PC-9 (cell line): ENCODE measurements at regions not wholly inside any gene's neighbourhood (a gene's known extent, or its start where the extent isn't known, plus 50 kb on each side); places are given as distances from the start of the nearest gene placed in this dataset.

ENCODE experiments used
- BruUV-seq: library from RNA; stranded (reverse); fragments of 400-500 nt; replicated peaks from 2 replicates; lab custom pipeline; 2021; lab: Mats Ljungman, UMichigan
- CTCF ChIA-PET: fragments of 300-600 bp; sonication (Branson Sonifier 250); formaldehyde crosslinking; loops from one replicate; lab custom pipeline; 2022; ENCODE audit warnings: antibody characterized with exemption; lab: Charles Lee
- POLR2A ChIA-PET: fragments of 300-600 bp; sonication (Branson Sonifier 250); formaldehyde crosslinking; loops from one replicate; lab custom pipeline; 2022; ENCODE audit warnings: antibody characterized with exemption; ENCODE audit not compliant: unreplicated experiment; lab: Charles Lee
- DNase-seq, 2 experiments: peaks; one replicate each; pipeline versions ENCODE4 v3.0.0 to v3.0.0-alpha.2; 2015 to 2022; ENCODE audit warnings: mixed read lengths in 1 of 2
- H2AFZ ChIP-seq: fragments of 200-600 bp; sonication (generic); 2 replicates; pipeline ENCODE4 v1.8.1; 2017; ENCODE audit warnings: antibody characterized with exemption
- H3F3A ChIP-seq: fragments of 200-600 bp; sonication (generic); 2 replicates; pipeline ENCODE4 v1.8.1; 2017; ENCODE audit warnings: antibody characterized with exemption, mild to moderate bottlenecking, low read depth; ENCODE audit not compliant: insufficient read depth
- H3K27ac ChIP-seq: fragments of 200-600 bp; sonication (generic); 2 replicates; pipeline ENCODE4 v1.6.1; 2016; ENCODE audit warnings: mixed run types
- H3K27me3 ChIP-seq: fragments of 200-600 bp; sonication (generic); 2 replicates; pipeline ENCODE4 v1.6.1; 2016; ENCODE audit warnings: low read depth, mixed run types; ENCODE audit not compliant: insufficient read depth
- H3K36me3 ChIP-seq: fragments of 200-600 bp; sonication (generic); 2 replicates; pipeline ENCODE4 v1.6.1; 2016; ENCODE audit warnings: low read depth, mixed run types
- H3K4me1 ChIP-seq: fragments of 200-600 bp; sonication (generic); replicated peaks from 2 replicates; pipeline ENCODE4 v1.6.1; 2016; ENCODE audit warnings: mixed run types; ENCODE audit not compliant: insufficient read depth
- H3K4me2 ChIP-seq: fragments of 200-600 bp; sonication (generic); 2 replicates; pipeline ENCODE4 v1.6.1; 2017; ENCODE audit warnings: mixed run types
- H3K4me3 ChIP-seq: fragments of 200-600 bp; sonication (generic); 2 replicates; pipeline ENCODE4 v1.6.1; 2016; ENCODE audit warnings: mixed run types
- H3K79me2 ChIP-seq: fragments of 200-600 bp; sonication (generic); 2 replicates; pipeline ENCODE4 v1.6.1; 2017; ENCODE audit warnings: low read depth, mixed run types
- H3K9me2 ChIP-seq: fragments of 200-600 bp; sonication (generic); 2 replicates; pipeline ENCODE4 v1.8.1; 2017; ENCODE audit warnings: mild to moderate bottlenecking; ENCODE audit not compliant: insufficient read depth
- H3K9me3 ChIP-seq: fragments of 200-600 bp; sonication (generic); 2 replicates; pipeline ENCODE4 v1.8.1; 2016; ENCODE audit warnings: low read depth; ENCODE audit not compliant: insufficient read depth
- H4K20me1 ChIP-seq: fragments of 200-600 bp; sonication (generic); 2 replicates; pipeline ENCODE4 v1.8.1; 2017; ENCODE audit not compliant: insufficient read depth
- CTCF ChIP-seq: fragments of 200-600 bp; sonication (generic); conservative IDR thresholded peaks from 2 replicates; pipeline ENCODE4 v1.6.1; 2017; ENCODE audit warnings: mixed run types, antibody characterized with exemption, mild to moderate bottlenecking, moderate library complexity
- EZH2 ChIP-seq: fragments of 200-600 bp; sonication (generic); IDR thresholded peaks from 2 replicates; pipeline ENCODE4 v1.8.0; 2017; ENCODE audit warnings: antibody characterized with exemption, low read depth
- intact Hi-C: fragments of 100-400 bp; cut with micrococcal nuclease; formaldehyde crosslinking; loops from one replicate; pipeline ENCODE4 v1.10.0; 2022; ENCODE audit not compliant: unreplicated experiment

GRCh38 chr1:170254371-170254770 lies 108.6 kb downstream of the NTMT2 start:
- no TSS peak for BruUV-seq
- H3K4me2 ChIP-seq: no peak overlapping the region
- H3K27ac ChIP-seq: no peak overlapping the region
- no peaks in the 10 kb centered on the region for H3K9me2 ChIP-seq
- no peak overlapping the region for H2AFZ ChIP-seq
- H3K4me3 ChIP-seq: no peak overlapping the region
- no peaks in the 10 kb centered on the region for H4K20me1 ChIP-seq
- H3K27me3 ChIP-seq: no peaks in the 10 kb centered on the region
- ChIA-PET POLR2A (no interaction called here), CTCF (no interaction called here)
- no peaks in the 10 kb centered on the region for H3F3A ChIP-seq
- intact Hi-C loops: no loop called here
- no peaks in the 10 kb centered on the region for H3K36me3 ChIP-seq
- H3K9me3 ChIP-seq: no peaks in the 10 kb centered on the region
- DNase-seq: no peak
- no peaks in the 10 kb centered on the region for H3K79me2 ChIP-seq
- H3K4me1 ChIP-seq: no peaks in the 10 kb centered on the region
- TF ChIP-seq EZH2: no peak
- no peak for TF ChIP-seq CTCF

DNA sequence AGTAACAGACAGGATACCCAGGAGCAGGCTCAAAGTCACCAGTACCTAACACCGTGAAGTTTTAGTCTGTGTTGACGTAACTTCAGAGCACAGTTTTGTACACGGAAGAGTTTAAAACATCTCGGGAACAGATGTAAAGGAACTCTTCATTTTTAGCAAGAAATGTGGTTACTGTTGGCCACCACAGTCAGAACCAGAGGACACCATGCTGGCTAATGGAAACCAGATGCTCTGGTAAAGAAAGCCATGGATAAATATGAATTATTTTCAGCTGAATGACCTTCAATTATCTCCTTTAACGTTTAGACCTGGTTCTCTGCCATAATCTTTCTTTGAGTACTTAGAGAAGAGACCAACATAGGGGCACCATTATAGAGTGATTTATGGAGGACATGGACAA lies 115.9 kb downstream of the NTMT2 start:
- no TSS peak for BruUV-seq
- Histone ChIP-seq H4K20me1 (no peaks in the 10 kb centered on the region), H3K79me2 (no peaks in the 10 kb centered on the region), H3K4me1 (no peaks in the 10 kb centered on the region), H3K27ac (no peak overlapping the region), H3K9me2 (no peaks in the 10 kb centered on the region), H3K36me3 (no peaks in the 10 kb centered on the region), H3K27me3 (no peaks in the 10 kb centered on the region), H2AFZ (no peak overlapping the region), H3K4me2 (no peak overlapping the region), H3F3A (no peaks in the 10 kb centered on the region), H3K4me3 (no peak overlapping the region), H3K9me3 (no peaks in the 10 kb centered on the region)
- no peak for TF ChIP-seq EZH2
- TF ChIP-seq CTCF: no peak
- CTCF ChIA-PET: no interaction called here
- no peak for DNase-seq
- intact Hi-C loops: no loop called here
- POLR2A ChIA-PET: no interaction called here

DNA sequence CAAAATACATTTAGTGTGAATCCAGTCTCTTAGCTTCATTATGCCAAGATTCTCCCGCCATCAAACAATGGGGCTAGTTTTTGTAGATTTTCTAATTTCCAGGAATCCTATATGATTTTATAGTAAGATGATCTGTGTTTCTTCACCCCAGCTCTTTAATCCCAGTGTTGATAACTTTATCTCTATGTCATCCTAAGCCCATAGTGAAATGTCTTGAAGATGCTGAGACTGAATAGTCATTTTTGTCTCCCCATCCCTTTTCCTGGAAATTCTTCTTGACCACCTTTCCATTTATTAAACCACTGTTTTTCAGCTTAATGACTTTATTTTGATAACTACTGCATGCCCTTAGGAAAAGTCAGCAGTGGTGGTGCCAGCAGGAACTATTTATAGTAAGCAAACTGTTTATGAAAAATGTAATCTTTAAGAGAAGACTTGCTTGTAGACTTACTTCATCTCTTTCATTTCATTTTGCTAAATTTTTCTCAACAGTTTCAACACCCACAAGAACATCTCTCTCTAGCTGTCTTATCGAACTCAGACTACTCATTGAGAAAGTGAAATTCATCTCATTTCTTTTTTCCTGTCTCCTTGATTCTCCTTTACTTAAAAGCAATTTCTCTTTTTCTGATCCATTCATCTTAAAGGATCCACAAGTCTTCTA lies 116.6 kb downstream of the NTMT2 start:
- no TSS peak for BruUV-seq
- no peaks in the 10 kb centered on the region for H3K27me3 ChIP-seq
- no peaks in the 10 kb centered on the region for H3K4me1 ChIP-seq
- H4K20me1 ChIP-seq: no peaks in the 10 kb centered on the region
- ChIA-PET POLR2A (no interaction called here), CTCF (no interaction called here)
- no peaks in the 10 kb centered on the region for H3F3A ChIP-seq
- no peaks in the 10 kb centered on the region for H3K9me2 ChIP-seq
- H3K4me2 ChIP-seq: no peak overlapping the region
- DNase-seq: no peak
- no peak overlapping the region for H3K4me3 ChIP-seq
- no peaks in the 10 kb centered on the region for H3K9me3 ChIP-seq
- no peak overlapping the region for H3K27ac ChIP-seq
- TF ChIP-seq CTCF (no peak), EZH2 (no peak)
- H3K79me2 ChIP-seq: no peaks in the 10 kb centered on the region
- H3K36me3 ChIP-seq: no peaks in the 10 kb centered on the region
- no peak overlapping the region for H2AFZ ChIP-seq
- intact Hi-C loops: no loop called here
